ENCODE measurements at regions not wholly inside any gene's neighbourhood (a gene's known extent, or its start where the extent isn't known, plus 50 kb on each side); places are given as distances from the start of the nearest gene placed in this dataset.

DNA sequence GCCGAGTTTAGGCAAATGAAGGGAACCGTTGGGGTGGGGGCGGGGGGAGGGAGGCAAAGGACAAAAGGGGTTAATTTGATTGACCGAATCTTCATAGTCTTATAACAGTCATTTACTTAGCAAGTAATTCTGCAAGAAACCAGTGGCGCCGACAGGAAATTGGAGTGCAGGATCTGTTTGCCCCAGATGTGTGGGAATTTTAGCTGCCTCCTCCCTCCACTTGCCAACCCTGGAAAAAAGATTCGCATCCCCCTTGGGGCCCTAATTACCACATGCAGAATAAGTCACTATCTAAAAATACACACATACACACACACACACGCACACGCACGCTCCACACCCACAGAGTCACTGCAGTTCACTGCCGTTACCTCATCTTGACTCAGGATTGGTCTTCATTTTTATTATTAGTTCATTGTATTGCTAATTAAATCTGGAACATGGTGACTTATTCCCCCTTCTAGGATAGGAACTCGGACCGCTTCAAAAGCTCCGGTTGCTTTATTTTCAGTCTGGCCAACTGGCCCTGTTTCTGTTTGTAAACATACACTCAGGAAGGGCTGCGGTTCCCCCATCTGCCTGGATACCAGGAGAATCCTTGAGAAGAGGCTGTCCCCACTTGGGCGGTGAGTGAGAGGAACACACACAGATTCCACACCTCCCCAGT, 241.6 kb upstream of the SALL1 start:
- H3K9ac ChIP-seq (ENCODE audit: low read length in 5 of 5), result peak overlapping the region in 1 of 5 donors; percentile 2
- no peaks in the 10 kb centered on the region for H3K27me3 ChIP-seq (ENCODE audit: control insufficient read depth in 5 of 5, insufficient read depth in 4 of 5, low read length in 5 of 5)
- H3K36me3 ChIP-seq (ENCODE audit: control insufficient read depth in 5 of 5, insufficient read depth in 5 of 5, low read length in 5 of 5), result no peaks in the 10 kb centered on the region
- H3K9me3 ChIP-seq (ENCODE audit: control insufficient read depth in 5 of 5, low read length in 5 of 5), result peaks cover 2 to 11% (median 5%) of the 10 kb centered on the region in 5 donors
- peak overlapping the region; percentile 34 for H3K27ac ChIP-seq (ENCODE audit: low read depth, low read length)
- H3K4me1 ChIP-seq (ENCODE audit: control insufficient read depth in 5 of 5, insufficient read depth in 5 of 5, low read length in 5 of 5), result peaks cover 2 to 21% (median 14%) of the 10 kb centered on the region in 5 donors
- H3K4me3 ChIP-seq (ENCODE audit: low read depth in 1 of 5, low read length in 5 of 5), result no peak overlapping the region

- Histone ChIP-seq H3K36me3 (ENCODE audit: control insufficient read depth in 5 of 5, insufficient read depth in 5 of 5, low read length in 5 of 5) (no peaks in the 10 kb centered on the region), H3K27ac (ENCODE audit: low read depth, low read length) (no peak overlapping the region), H3K9me3 (ENCODE audit: control insufficient read depth in 5 of 5, low read length in 5 of 5) (peaks cover 2 to 11% (median 5%) of the 10 kb centered on the region in 5 donors), H3K9ac (ENCODE audit: low read length in 5 of 5) (no peak overlapping the region), H3K27me3 (ENCODE audit: control insufficient read depth in 5 of 5, insufficient read depth in 4 of 5, low read length in 5 of 5) (no peaks in the 10 kb centered on the region), H3K4me1 (ENCODE audit: control insufficient read depth in 5 of 5, insufficient read depth in 5 of 5, low read length in 5 of 5) (peaks cover 2 to 21% (median 14%) of the 10 kb centered on the region in 5 donors), H3K4me3 (ENCODE audit: low read depth in 1 of 5, low read length in 5 of 5) (no peak overlapping the region)
These were observed 240.9 kb upstream of the SALL1 start for GRCh38 chr16:51391798-51392511.

- peaks cover 2 to 11% (median 5%) of the 10 kb centered on the region in 5 donors for H3K9me3 ChIP-seq (ENCODE audit: control insufficient read depth in 5 of 5, low read length in 5 of 5)
- H3K4me1 ChIP-seq (ENCODE audit: control insufficient read depth in 5 of 5, insufficient read depth in 5 of 5, low read length in 5 of 5), result peaks cover 2 to 21% (median 14%) of the 10 kb centered on the region in 5 donors
- no peak overlapping the region for H3K4me3 ChIP-seq (ENCODE audit: low read depth in 1 of 5, low read length in 5 of 5)
- H3K27ac ChIP-seq (ENCODE audit: low read depth, low read length), result no peak overlapping the region
- H3K9ac ChIP-seq (ENCODE audit: low read length in 5 of 5), result no peak overlapping the region
- no peaks in the 10 kb centered on the region for H3K36me3 ChIP-seq (ENCODE audit: control insufficient read depth in 5 of 5, insufficient read depth in 5 of 5, low read length in 5 of 5)
- H3K27me3 ChIP-seq (ENCODE audit: control insufficient read depth in 5 of 5, insufficient read depth in 4 of 5, low read length in 5 of 5), result no peaks in the 10 kb centered on the region
These were observed 239.8 kb upstream of the SALL1 start for GRCh38 chr16:51390877-51391276.

- Histone ChIP-seq H3K27me3 (ENCODE audit: control insufficient read depth in 5 of 5, insufficient read depth in 4 of 5, low read length in 5 of 5) (no peaks in the 10 kb centered on the region), H3K9me3 (ENCODE audit: control insufficient read depth in 5 of 5, low read length in 5 of 5) (peaks cover 2 to 11% (median 5%) of the 10 kb centered on the region in 5 donors), H3K36me3 (ENCODE audit: control insufficient read depth in 5 of 5, insufficient read depth in 5 of 5, low read length in 5 of 5) (no peaks in the 10 kb centered on the region), H3K9ac (ENCODE audit: low read length in 5 of 5) (no peak overlapping the region), H3K4me1 (ENCODE audit: control insufficient read depth in 5 of 5, insufficient read depth in 5 of 5, low read length in 5 of 5) (peaks cover 2 to 21% (median 14%) of the 10 kb centered on the region in 5 donors), H3K4me3 (ENCODE audit: low read depth in 1 of 5, low read length in 5 of 5) (no peak overlapping the region), H3K27ac (ENCODE audit: low read depth, low read length) (no peak overlapping the region)
These were observed 238.8 kb upstream of the SALL1 start for GRCh38 chr16:51389881-51390280.

- H3K27ac ChIP-seq (ENCODE audit: low read depth, low read length), result no peak overlapping the region
- H3K9me3 ChIP-seq (ENCODE audit: control insufficient read depth in 5 of 5, low read length in 5 of 5), result peaks cover 2 to 11% (median 5%) of the 10 kb centered on the region in 5 donors
- H3K4me1 ChIP-seq (ENCODE audit: control insufficient read depth in 5 of 5, insufficient read depth in 5 of 5, low read length in 5 of 5), result peaks cover 2 to 17% (median 9%) of the 10 kb centered on the region in 5 donors
- H3K36me3 ChIP-seq (ENCODE audit: control insufficient read depth in 5 of 5, insufficient read depth in 5 of 5, low read length in 5 of 5), result no peaks in the 10 kb centered on the region
- no peak overlapping the region for H3K4me3 ChIP-seq (ENCODE audit: low read depth in 1 of 5, low read length in 5 of 5)
- H3K9ac ChIP-seq (ENCODE audit: low read length in 5 of 5), result no peak overlapping the region
- no peaks in the 10 kb centered on the region for H3K27me3 ChIP-seq (ENCODE audit: control insufficient read depth in 5 of 5, insufficient read depth in 4 of 5, low read length in 5 of 5)
These were observed 237.5 kb upstream of the SALL1 start for GRCh38 chr16:51388516-51388951.

DNA sequence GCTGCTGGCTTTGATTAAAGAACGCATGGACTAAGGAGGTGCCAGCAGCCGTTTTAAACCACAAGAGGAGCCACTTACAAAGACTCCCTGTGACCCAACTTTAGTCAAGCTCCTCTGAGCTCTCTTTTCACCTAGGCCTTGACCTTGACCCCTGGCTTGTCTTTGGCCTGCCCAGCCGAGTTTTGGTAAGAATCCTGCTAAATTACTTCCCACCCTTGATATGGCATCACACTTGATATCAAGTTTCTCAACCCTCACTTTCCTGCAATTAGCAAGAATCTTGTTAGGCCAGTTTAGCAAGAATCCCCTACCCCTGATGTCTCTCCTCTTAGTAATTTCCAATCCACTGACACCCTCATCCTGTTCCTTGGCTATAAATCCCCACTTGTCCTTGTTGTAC, 232.8 kb upstream of the SALL1 start:
- no peaks in the 10 kb centered on the region for H3K36me3 ChIP-seq (ENCODE audit: control insufficient read depth in 5 of 5, insufficient read depth in 5 of 5, low read length in 5 of 5)
- H3K27ac ChIP-seq (ENCODE audit: low read depth, low read length), result no peak overlapping the region
- peaks cover 0 to 6% (median under 1%) of the 10 kb centered on the region in 5 donors for H3K9me3 ChIP-seq (ENCODE audit: control insufficient read depth in 5 of 5, low read length in 5 of 5)
- no peaks in the 10 kb centered on the region for H3K27me3 ChIP-seq (ENCODE audit: control insufficient read depth in 5 of 5, insufficient read depth in 4 of 5, low read length in 5 of 5)
- no peak overlapping the region for H3K9ac ChIP-seq (ENCODE audit: low read length in 5 of 5)
- H3K4me1 ChIP-seq (ENCODE audit: control insufficient read depth in 5 of 5, insufficient read depth in 5 of 5, low read length in 5 of 5), result no peaks in the 10 kb centered on the region
- H3K4me3 ChIP-seq (ENCODE audit: low read depth in 1 of 5, low read length in 5 of 5), result no peak overlapping the region

- H3K27me3 ChIP-seq (ENCODE audit: control insufficient read depth in 5 of 5, insufficient read depth in 4 of 5, low read length in 5 of 5), result no peaks in the 10 kb centered on the region
- no peak overlapping the region for H3K27ac ChIP-seq (ENCODE audit: low read depth, low read length)
These were observed 231.9 kb upstream of the SALL1 start for GRCh38 chr16:51382940-51383339.

GRCh38 chr16:51382211-51382610, 231.1 kb upstream of the SALL1 start:
- Histone ChIP-seq H3K36me3 (ENCODE audit: control insufficient read depth in 5 of 5, insufficient read depth in 5 of 5, low read length in 5 of 5) (no peaks in the 10 kb centered on the region), H3K4me3 (ENCODE audit: low read depth in 1 of 5, low read length in 5 of 5) (no peak overlapping the region), H3K4me1 (ENCODE audit: control insufficient read depth in 5 of 5, insufficient read depth in 5 of 5, low read length in 5 of 5) (no peaks in the 10 kb centered on the region), H3K27me3 (ENCODE audit: control insufficient read depth in 5 of 5, insufficient read depth in 4 of 5, low read length in 5 of 5) (no peaks in the 10 kb centered on the region), H3K9ac (ENCODE audit: low read length in 5 of 5) (no peak overlapping the region), H3K27ac (ENCODE audit: low read depth, low read length) (no peak overlapping the region), H3K9me3 (ENCODE audit: control insufficient read depth in 5 of 5, low read length in 5 of 5) (no peaks in the 10 kb centered on the region)

More at GRCh38 chr16:51382940-51383339, 231.9 kb upstream of the SALL1 start:
- no peaks in the 10 kb centered on the region for H3K4me1 ChIP-seq (ENCODE audit: control insufficient read depth in 5 of 5, insufficient read depth in 5 of 5, low read length in 5 of 5)
- no peak overlapping the region for H3K4me3 ChIP-seq (ENCODE audit: low read depth in 1 of 5, low read length in 5 of 5)
- no peaks in the 10 kb centered on the region for H3K36me3 ChIP-seq (ENCODE audit: control insufficient read depth in 5 of 5, insufficient read depth in 5 of 5, low read length in 5 of 5)
- no peaks in the 10 kb centered on the region for H3K9me3 ChIP-seq (ENCODE audit: control insufficient read depth in 5 of 5, low read length in 5 of 5)
- no peak overlapping the region for H3K9ac ChIP-seq (ENCODE audit: low read length in 5 of 5)

GRCh38 chr16:51376080-51376479, 225.0 kb upstream of the SALL1 start:
- H3K4me1 ChIP-seq (ENCODE audit: control insufficient read depth in 5 of 5, insufficient read depth in 5 of 5, low read length in 5 of 5), result no peaks in the 10 kb centered on the region
- H3K4me3 ChIP-seq (ENCODE audit: low read depth in 1 of 5, low read length in 5 of 5), result no peak overlapping the region
- no peaks in the 10 kb centered on the region for H3K36me3 ChIP-seq (ENCODE audit: control insufficient read depth in 5 of 5, insufficient read depth in 5 of 5, low read length in 5 of 5)
- no peaks in the 10 kb centered on the region for H3K27me3 ChIP-seq (ENCODE audit: control insufficient read depth in 5 of 5, insufficient read depth in 4 of 5, low read length in 5 of 5)
- H3K9me3 ChIP-seq (ENCODE audit: control insufficient read depth in 5 of 5, low read length in 5 of 5), result no peaks in the 10 kb centered on the region
- H3K27ac ChIP-seq (ENCODE audit: low read depth, low read length), result no peak overlapping the region
- no peak overlapping the region for H3K9ac ChIP-seq (ENCODE audit: low read length in 5 of 5)

- no peaks in the 10 kb centered on the region for H3K36me3 ChIP-seq (ENCODE audit: control insufficient read depth in 5 of 5, insufficient read depth in 5 of 5, low read length in 5 of 5)
- H3K27me3 ChIP-seq (ENCODE audit: control insufficient read depth in 5 of 5, insufficient read depth in 4 of 5, low read length in 5 of 5), result no peaks in the 10 kb centered on the region
- no peaks in the 10 kb centered on the region for H3K4me1 ChIP-seq (ENCODE audit: control insufficient read depth in 5 of 5, insufficient read depth in 5 of 5, low read length in 5 of 5)
- H3K9me3 ChIP-seq (ENCODE audit: control insufficient read depth in 5 of 5, low read length in 5 of 5), result no peaks in the 10 kb centered on the region
- H3K27ac ChIP-seq (ENCODE audit: low read depth, low read length), result no peak overlapping the region
- no peak overlapping the region for H3K9ac ChIP-seq (ENCODE audit: low read length in 5 of 5)
- no peak overlapping the region for H3K4me3 ChIP-seq (ENCODE audit: low read depth in 1 of 5, low read length in 5 of 5)
These were observed 223.7 kb upstream of the SALL1 start for GRCh38 chr16:51374790-51375189.

Data from subcutaneous abdominal adipose tissue (tissue), 5 donors.